Left kidney (tissue), 1 donor: ENCODE measurements at regions not wholly inside any gene's neighbourhood (a gene's known extent, or its start where the extent isn't known, plus 50 kb on each side); places are given as distances from the start of the nearest gene placed in this dataset.

Source experiments
- DNase-seq: peaks from one replicate; pipeline ENCODE4 v3.0.0-alpha.2; 2013

DNA sequence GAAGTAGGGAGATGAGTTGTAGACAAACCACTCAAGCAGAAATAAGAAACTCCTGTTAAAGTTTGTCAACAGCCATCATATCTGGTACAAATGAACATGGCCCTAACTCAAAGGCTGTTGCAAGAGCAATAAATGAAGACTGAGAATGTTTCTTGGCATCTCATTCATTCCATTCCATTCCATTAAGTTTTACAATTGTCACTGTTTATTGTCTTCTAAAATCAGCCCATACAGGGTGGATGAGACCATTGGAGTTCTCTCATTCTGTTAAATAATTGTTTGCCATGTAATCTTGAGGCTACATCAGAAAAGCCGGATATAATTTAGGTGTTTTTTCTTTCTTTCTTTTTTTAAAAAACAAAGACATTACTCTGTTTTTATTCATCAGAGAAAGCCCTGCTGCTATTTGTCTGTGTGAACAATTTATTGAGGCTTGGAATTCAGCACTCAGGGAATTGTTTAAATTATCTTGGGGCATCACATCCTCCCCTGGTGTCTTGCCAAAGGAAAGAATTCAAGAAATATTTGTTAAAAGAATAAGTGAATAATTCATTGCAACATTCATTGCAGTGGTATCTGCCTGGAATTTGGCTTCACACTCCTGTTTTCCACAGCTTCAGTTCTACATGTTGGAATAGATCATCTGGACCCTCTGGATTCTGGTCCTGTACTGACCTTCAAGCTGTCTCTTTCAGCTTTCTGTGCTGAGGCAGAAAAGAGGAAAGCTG lies 604.5 kb downstream of the PLPP3 start:
- no peak for DNase-seq

- no peak for DNase-seq
These were observed 608.7 kb downstream of the PLPP3 start for GRCh38 chr1:55970526-55971110.

DNA sequence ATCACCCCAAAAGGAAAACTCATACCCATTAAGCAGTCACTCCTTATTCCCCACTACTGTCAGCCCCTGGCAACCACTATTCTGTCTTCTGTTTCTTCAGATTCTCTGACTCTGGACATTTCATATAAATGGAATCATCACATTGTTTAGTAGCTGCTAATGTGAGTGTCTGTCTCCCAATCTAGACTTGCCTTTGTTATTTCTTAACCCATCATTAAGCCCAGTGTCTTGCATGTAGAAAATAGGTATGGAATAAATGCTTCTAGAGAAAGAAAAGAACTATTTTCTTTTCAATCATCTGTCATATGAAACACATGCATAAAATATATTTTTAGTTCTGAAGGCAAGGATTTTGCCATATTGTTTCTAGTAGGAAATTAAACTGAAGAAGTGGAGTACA lies 610.0 kb downstream of the PLPP3 start:
- no peak for DNase-seq

GRCh38 chr1:55968661-55969060 lies 610.7 kb downstream of the PLPP3 start:
- no peak for DNase-seq

- no peak for DNase-seq
These were observed 613.3 kb downstream of the PLPP3 start for GRCh38 chr1:55965981-55966461.

- DNase-seq, result no peak
These were observed 616.9 kb downstream of the PLPP3 start for GRCh38 chr1:55962472-55962871.

GRCh38 chr1:55959136-55959548 lies 620.2 kb downstream of the PLPP3 start:
- DNase-seq, result no peak

GRCh38 chr1:55958498-55958897 lies 620.9 kb downstream of the PLPP3 start:
- no peak for DNase-seq

DNA sequence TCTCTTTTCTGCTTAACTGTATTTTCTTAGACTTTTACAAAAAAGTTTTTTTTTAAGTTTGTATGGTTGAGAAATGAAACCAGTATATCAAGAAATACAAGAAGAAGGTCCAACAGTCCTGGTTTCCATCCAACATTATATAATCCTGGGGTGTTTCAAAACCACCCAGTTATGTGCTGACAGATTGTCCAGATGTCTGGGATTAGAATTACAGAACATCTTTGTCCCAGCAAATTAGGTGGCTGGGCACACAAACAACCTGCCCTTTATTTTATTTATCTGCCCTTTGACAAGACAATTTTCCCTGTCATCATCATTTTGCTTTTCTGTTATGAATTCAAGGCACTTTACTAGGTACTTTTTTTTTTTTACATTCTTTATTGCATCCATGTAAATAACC lies 622.1 kb downstream of the PLPP3 start:
- DNase-seq, result no peak

DNA sequence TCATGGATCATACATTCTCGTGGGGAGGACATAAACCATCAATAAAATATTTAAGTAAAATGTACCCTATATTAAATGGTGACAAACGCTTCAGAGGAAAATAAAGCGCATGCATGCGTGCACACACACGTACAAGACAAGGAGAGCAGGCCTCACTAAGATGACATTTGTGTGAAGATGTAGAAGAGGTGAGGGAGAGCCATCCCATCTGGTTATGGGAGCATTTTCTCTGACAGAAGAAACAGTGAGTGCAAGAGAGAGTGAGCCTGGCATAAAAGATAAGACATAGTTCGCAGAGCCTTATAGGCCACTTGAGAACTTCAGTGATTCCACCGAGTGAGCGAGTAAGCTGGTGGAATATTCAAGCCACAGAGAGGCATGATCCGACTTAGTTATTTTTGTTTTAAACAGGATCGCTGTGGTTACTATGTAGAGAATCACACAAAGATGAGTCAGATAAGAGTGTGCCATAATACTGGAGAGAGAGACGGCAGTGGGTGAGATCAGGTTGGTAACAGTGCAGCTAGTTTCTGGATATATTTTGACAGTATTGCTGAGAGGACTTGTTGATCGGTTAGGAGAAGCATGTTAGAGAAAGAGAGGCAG lies 624.2 kb downstream of the PLPP3 start:
- no peak for DNase-seq

- DNase-seq, result no peak
These were observed 628.1 kb downstream of the PLPP3 start for GRCh38 chr1:55951291-55951690.

GRCh38 chr1:55947446-55947845 lies 631.9 kb downstream of the PLPP3 start:
- no peak for DNase-seq

DNA sequence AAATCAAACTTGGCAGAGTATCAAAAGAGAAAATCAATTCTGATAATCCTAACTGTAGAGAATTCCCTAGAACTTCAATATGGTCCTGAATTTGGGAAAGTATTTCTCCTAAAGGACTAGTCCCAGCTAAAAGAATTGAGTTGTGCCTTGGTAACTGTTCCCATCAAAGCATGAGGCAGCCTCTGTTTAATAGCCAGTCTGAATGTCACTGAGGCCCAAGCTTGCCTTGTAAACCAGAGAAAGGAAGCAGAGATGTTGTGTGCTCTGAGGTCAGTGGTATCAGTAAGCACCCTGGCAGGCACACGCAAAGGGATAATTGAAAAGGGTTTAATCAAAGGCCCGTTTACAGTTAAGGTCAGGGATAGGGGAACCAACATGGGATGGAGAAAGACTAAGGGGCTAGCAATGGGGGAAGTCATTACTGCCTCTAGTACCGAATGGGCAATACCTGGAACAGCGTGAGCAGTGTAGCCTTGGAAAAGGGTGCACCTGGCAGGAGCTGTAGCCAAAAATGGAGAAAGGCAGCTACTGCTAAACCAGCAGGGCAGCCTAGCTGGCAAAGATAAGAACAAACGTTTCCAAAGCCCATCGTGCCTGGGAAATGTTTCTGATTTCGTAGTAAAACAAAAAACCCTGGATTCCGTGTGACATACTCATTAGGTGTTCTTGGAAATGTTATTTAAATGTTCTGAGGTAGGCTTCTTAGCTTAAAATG lies 635.5 kb downstream of the PLPP3 start:
- DNase-seq, result no peak

- no peak for DNase-seq
These were observed 636.4 kb downstream of the PLPP3 start for GRCh38 chr1:55943012-55943411.

- DNase-seq, result no peak
These were observed 639.5 kb downstream of the PLPP3 start for GRCh38 chr1:55939866-55940265.

DNA sequence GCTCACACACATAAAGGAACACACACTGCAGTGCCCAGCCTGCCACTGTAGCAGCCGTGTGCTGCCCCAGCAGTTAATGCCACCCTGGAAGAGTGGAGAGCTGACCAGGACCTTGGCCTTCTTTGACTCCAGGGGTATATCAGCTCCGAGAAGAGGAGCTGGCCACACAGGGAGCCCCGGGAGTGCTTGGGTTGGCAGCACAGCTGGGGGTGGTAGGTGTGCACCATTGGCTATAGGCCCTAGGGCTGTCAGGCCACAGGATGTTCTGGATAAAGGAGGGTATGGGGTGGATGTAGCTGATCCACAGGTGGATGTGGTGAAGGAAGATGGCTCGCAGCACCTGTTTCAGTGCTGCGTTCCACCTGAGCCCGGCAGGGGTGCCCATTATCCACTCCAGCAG lies 640.5 kb downstream of the PLPP3 start:
- DNase-seq, result no peak

GRCh38 chr1:55938376-55938850 lies 641.0 kb downstream of the PLPP3 start:
- DNase-seq, result no peak

GRCh38 chr1:55937840-55938375 lies 641.5 kb downstream of the PLPP3 start:
- DNase-seq, result no peak

DNA sequence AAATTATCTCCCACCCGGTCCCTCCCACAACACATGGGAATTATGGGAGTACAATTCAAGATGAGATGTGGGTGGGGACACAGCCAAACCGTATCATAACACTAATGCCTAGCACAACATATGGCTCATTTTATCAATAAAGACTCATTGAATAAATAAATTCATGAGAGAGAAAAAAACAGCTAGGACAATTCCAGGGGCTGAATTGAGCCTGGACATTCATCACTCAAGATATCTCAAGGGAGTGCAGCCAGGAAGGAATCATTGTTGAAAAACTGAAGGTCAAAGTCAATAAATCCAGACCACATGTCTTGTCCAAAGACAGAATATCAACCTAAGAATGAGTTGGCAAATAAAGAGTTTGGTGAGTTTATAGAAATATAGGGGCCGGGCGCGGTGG lies 644.1 kb downstream of the PLPP3 start:
- no peak for DNase-seq

- no peak for DNase-seq
These were observed 647.0 kb downstream of the PLPP3 start for GRCh38 chr1:55932402-55932801.

DNA sequence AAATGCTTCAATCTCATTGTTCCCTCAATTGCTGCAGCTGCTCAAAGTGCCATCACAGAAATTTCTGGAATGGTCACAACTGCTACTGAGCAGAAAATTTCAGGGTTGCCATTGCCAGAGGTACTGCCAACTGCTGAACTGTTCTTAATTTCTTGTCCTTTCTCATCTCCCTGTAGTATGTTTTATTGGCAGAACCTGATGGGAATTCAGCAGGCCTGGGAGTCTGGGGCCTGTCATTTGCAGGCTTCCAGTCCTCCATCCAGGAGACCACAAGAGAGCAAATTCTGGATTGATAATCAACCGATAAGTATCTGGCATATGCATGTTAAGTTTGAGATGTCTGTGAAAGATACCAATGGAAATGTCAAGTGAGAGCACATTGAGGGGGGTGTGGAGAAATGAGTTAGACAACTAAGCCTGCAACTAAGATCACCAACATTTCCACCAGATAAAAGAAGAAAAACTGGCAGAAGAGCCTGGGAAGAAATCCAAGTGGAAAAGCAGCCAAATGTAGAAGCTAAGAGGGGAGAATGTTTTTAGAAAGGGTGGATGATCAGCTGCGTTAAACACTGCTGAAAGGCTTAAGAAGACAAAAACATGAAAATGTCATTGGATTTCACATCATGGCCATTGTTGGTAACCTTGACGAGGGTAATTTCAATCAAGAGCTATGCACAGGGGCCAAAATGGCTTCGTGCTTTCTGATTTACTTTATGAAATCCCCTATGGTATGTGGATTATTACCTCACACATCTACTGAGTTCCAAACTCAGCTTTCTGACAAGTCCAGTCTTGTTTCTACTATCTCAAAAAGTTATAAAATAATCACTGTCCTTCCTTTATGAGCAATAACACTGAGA lies 648.1 kb downstream of the PLPP3 start:
- DNase-seq, result no peak

GRCh38 chr1:55929652-55930051 lies 649.7 kb downstream of the PLPP3 start:
- no peak for DNase-seq
